HT1080 (cell line): ENCODE measurements at regions not wholly inside any gene's neighbourhood (a gene's known extent, or its start where the extent isn't known, plus 50 kb on each side); places are given as distances from the start of the nearest gene placed in this dataset. TPM values are rescaled to one million over a fixed set of nuclear protein-coding genes. Genes with fewer than 3 reads are reported as not detected.

ENCODE experiments used
- DNase-seq: peaks from one replicate; pipeline ENCODE4 v3.0.0-alpha.2; 2015; ENCODE audit warnings: low read depth
- small RNA-seq: library from RNA; depleted of rRNA; stranded (forward); fragments of <200 nt; gene quantifications from one replicate; pipeline ENCODE3, GENCODE V24; 2014

- no peak for DNase-seq
Measured at GRCh38 chr12:107618106-107618505, 67.5 kb upstream of the PWP1 start.

GRCh38 chr12:107619831-107620230 lies 65.8 kb upstream of the PWP1 start:
- no peak for DNase-seq

GRCh38 chr12:107622001-107622400 lies 63.6 kb upstream of the PWP1 start:
- peak; percentile 52 for DNase-seq

GRCh38 chr12:107624493-107624892 lies 61.1 kb upstream of the PWP1 start:
- no peak for DNase-seq

GRCh38 chr12:107631715-107632114 lies 53.9 kb upstream of the PWP1 start:
- DNase-seq, result no peak

GRCh38 chr12:107632246-107632645 lies 53.4 kb upstream of the PWP1 start:
- DNase-seq, result peak; percentile 57

GRCh38 chr12:107634530-107634929 lies 51.1 kb upstream of the PWP1 start:
- DNase-seq, result no peak

GRCh38 chr12:107635139-107635538 lies 50.5 kb upstream of the PWP1 start:
- no peak for DNase-seq

Small RNAs in the stretch of these regions (small RNA-seq; reads per million reads assigned to genes)
- gene RF00284 (0.18 reads per million), gene RNA5SP371 (not detected)
